Upper lobe of right lung (tissue), 1 donor: ENCODE measurements at regions not wholly inside any gene's neighbourhood (a gene's known extent, or its start where the extent isn't known, plus 50 kb on each side); places are given as distances from the start of the nearest gene placed in this dataset.

Experiments used
- ATAC-seq: fragments of 200-7000 bp; cut with Tn5 transposase; one replicate; pipeline ENCODE4 v1.9.1; 2020; ENCODE audit warnings: mild to moderate bottlenecking, moderate library complexity
- DNase-seq: peaks from one replicate; pipeline ENCODE4 v3.0.0-alpha.2; 2020
- H3K27ac ChIP-seq: fragments of 200-600 bp; one replicate; pipeline ENCODE4 v1.8.0; 2022
- H3K27me3 ChIP-seq: fragments of 200-600 bp; one replicate; pipeline ENCODE4 v1.8.0; 2022; ENCODE audit warnings: mild to moderate bottlenecking
- H3K36me3 ChIP-seq: fragments of 200-600 bp; one replicate; pipeline ENCODE4 v1.8.0; 2022
- H3K4me1 ChIP-seq: fragments of 200-600 bp; one replicate; pipeline ENCODE4 v1.8.0; 2022
- H3K4me3 ChIP-seq: fragments of 200-600 bp; one replicate; pipeline ENCODE4 v1.8.0; 2022; ENCODE audit warnings: mild to moderate bottlenecking
- H3K9me3 ChIP-seq: fragments of 200-600 bp; one replicate; pipeline ENCODE4 v1.8.0; 2022
- intact Hi-C: fragments of 100-400 bp; cut with DNase I; formaldehyde crosslinking; loops from one replicate; pipeline ENCODE4 v1.11.0; 2022
- TF ChIP-seq, protein P1 (sequence below): fragments of 200-600 bp; IDR thresholded peaks from one replicate; pipeline ENCODE4 v1.8.0; 2022; ENCODE audit warnings: antibody characterized with exemption
- donor health status: DM: no; HTN: yes; CAD: no; lungs with severe emphysema.

DNA sequence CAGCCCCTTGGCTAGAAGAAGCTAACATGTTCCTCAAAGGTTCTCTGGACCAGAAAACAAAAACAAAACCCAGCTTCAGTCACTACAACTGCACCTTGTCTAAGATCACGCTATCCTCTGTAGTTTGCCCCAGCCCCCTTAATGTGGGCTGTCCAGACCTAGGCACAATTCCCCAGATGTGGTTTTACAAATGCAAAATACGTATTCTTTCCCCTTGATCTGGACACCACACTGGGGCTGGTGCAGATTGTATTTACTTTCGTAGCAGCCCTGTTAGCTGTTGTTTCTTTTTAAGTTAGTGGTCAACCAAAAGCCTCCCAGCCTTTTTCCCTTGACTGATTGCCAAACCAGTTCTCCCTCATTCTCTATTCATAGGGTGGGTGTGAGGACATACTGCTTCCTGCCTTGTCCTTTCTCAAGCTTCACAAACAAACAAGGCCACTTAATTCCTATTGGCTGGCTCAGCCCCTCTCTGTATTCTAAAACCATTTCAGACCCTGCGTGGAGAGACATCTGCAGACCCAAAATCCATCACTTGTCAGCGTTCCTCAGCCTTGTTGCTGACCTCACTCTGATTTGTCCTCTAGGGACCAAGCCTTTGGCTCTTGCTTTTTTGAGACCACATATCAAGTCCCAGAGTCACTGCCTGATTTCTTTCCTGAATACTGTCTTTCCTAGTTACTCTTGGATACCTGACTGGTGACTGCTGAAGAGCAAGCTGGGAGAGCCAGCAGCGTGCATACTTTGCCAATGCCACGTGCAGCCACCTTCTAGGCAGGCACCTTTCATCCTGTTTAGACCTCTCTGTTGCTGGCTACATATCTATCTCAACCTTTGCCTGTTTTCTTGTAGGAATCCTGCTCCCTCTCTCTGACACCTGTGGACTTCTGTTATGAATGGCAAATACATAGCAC lies 96.4 kb upstream of the RAB3GAP2 start:
- TF ChIP-seq, protein P1, sequence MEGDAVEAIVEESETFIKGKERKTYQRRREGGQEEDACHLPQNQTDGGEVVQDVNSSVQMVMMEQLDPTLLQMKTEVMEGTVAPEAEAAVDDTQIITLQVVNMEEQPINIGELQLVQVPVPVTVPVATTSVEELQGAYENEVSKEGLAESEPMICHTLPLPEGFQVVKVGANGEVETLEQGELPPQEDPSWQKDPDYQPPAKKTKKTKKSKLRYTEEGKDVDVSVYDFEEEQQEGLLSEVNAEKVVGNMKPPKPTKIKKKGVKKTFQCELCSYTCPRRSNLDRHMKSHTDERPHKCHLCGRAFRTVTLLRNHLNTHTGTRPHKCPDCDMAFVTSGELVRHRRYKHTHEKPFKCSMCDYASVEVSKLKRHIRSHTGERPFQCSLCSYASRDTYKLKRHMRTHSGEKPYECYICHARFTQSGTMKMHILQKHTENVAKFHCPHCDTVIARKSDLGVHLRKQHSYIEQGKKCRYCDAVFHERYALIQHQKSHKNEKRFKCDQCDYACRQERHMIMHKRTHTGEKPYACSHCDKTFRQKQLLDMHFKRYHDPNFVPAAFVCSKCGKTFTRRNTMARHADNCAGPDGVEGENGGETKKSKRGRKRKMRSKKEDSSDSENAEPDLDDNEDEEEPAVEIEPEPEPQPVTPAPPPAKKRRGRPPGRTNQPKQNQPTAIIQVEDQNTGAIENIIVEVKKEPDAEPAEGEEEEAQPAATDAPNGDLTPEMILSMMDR = no peak
- Histone ChIP-seq H3K36me3 (no peaks in the 10 kb centered on the region), H3K27me3 (no peaks in the 10 kb centered on the region), H3K27ac (no peak overlapping the region), H3K4me3 (no peak overlapping the region), H3K9me3 (no peaks in the 10 kb centered on the region), H3K4me1 (no peaks in the 10 kb centered on the region)
- DNase-seq (no peak), ATAC-seq (no peak)
- intact Hi-C loops = no loop called here

DNA sequence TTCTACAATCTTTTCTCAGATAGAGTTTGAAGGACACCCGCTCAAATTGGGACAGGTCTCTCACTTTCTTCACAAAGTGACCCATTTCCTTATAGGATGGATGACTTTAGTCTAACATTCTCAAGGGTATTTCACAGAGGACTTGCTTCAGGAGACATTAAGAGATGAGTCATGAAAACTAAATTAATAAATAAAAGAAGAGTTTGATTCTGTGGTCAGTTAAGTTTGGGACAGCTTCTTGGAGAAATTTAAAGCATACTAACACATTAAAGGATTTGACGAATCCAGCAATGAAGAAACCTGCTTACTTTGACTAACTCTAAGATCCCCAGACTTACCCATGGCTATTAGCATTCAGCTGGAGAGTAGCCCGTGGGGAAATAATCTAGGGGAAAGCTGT lies 95.6 kb upstream of the RAB3GAP2 start:
- no peak overlapping the region for H3K27ac ChIP-seq
- H3K4me1 ChIP-seq = no peaks in the 10 kb centered on the region
- H3K4me3 ChIP-seq = no peak overlapping the region
- no peaks in the 10 kb centered on the region for H3K9me3 ChIP-seq
- intact Hi-C loops = no loop called here
- ATAC-seq (no peak), DNase-seq (no peak)
- H3K27me3 ChIP-seq = no peaks in the 10 kb centered on the region
- H3K36me3 ChIP-seq = no peaks in the 10 kb centered on the region
- TF ChIP-seq, protein P1 = no peak

DNA sequence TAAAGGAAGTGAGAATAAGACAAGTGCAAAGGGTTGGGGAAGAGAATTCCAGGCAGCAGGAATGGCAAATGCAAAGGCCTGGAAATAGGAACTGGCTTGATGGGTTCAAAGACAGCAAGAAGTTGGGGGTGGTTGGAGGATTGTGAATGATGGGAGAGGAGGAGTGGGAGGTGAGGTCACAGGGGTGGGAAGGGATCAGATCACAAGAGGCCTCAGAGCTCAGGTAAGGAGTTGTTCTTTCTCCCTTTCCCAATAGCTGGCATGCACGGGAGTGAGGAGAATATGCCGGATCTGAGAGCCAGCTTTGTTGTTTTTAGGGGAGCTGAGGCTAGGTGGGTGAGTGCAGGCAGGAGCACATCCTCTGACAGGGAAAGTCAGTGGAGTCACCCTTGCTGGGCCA lies 94.0 kb upstream of the RAB3GAP2 start:
- Histone ChIP-seq H3K4me1 (no peaks in the 10 kb centered on the region), H3K27me3 (no peaks in the 10 kb centered on the region), H3K27ac (no peak overlapping the region), H3K36me3 (no peaks in the 10 kb centered on the region), H3K9me3 (no peaks in the 10 kb centered on the region), H3K4me3 (no peak overlapping the region)
- no peak for DNase-seq
- TF ChIP-seq, protein P1 = no peak
- intact Hi-C loops = no loop called here
- no peak for ATAC-seq

DNA sequence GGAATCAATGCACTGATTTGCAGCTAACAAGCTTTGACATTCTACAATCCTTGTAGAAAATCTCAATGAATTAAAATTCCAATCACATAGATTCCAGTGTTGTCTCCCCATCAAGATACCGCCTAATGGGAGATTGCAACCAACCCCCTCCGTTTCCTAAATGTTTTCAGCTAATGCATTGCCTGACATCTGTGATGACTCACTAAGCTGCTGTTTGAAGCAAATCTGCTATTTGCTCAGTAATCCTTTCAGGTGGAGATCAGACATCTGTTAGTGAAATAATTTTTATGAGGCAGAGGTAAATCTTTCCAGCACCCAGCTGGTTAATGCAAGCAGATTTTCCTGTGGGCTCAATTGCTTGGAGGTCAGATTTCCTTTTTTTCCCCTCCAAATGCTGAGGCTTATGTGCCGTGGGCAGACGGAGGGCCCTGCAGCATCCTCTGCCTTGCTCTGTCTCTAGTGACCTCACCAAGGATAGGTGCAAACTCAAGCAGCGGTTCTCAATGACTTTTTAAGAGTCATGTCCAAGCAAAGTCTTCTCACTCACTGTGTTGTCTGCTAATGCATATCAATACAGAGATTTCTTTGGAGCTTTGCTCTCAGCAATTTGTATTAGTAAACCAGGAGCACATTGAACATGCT lies 91.1 kb upstream of the RAB3GAP2 start:
- intact Hi-C loops = no loop called here
- DNase-seq (no peak), ATAC-seq (no peak)
- H3K27ac ChIP-seq = no peak overlapping the region
- H3K27me3 ChIP-seq = no peaks in the 10 kb centered on the region
- no peak overlapping the region for H3K4me3 ChIP-seq
- no peaks in the 10 kb centered on the region for H3K4me1 ChIP-seq
- H3K36me3 ChIP-seq = no peaks in the 10 kb centered on the region
- TF ChIP-seq, protein P1 = no peak
- no peaks in the 10 kb centered on the region for H3K9me3 ChIP-seq

DNA sequence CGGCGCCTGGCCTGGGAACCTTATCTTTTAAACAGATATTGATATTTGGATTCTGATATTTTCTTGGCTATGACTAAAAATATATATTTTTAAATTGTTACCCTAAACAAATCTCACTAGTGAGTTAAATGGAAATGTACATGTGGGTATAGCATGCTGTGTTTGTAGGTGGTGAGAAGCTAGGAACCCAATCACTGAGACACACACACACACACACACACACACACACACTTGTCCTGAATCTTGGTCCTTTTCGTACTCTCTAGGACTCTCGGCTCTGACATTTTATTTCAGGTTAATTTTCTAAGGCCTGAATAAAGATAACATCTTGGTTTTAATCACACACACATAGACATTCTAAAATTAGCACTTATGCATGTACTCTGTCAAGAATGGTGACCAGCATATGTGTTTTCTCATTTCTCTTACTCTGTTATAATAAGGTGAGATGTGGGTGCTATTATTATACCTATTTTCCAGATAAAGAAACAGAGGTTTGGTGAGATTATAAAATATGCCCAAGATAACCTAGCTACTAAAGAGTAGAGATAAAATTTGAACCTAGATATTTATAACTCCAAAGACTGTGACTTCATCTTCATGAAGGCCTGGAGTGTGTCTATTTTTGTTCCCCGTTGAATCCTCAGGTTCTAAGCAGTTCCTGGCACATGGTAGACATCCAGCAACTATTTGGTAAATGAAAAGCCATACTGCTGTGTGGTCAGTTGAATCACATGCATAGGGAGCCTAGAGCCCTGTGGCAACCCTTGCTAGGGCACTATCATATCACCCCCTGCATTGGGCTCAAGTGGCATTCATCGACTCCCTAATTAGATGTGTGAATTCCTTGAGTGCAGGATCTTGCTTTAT lies 85.0 kb upstream of the RAB3GAP2 start:
- intact Hi-C loops = no loop called here
- Histone ChIP-seq H3K27ac (no peak overlapping the region), H3K4me3 (no peak overlapping the region), H3K27me3 (no peaks in the 10 kb centered on the region), H3K9me3 (no peaks in the 10 kb centered on the region), H3K4me1 (no peaks in the 10 kb centered on the region), H3K36me3 (no peaks in the 10 kb centered on the region)
- ATAC-seq (no peak), DNase-seq (no peak)
- TF ChIP-seq, protein P1 = no peak
